ENCODE measurements at regions not wholly inside any gene's neighbourhood (a gene's known extent, or its start where the extent isn't known, plus 50 kb on each side); places are given as distances from the start of the nearest gene placed in this dataset.

DNA sequence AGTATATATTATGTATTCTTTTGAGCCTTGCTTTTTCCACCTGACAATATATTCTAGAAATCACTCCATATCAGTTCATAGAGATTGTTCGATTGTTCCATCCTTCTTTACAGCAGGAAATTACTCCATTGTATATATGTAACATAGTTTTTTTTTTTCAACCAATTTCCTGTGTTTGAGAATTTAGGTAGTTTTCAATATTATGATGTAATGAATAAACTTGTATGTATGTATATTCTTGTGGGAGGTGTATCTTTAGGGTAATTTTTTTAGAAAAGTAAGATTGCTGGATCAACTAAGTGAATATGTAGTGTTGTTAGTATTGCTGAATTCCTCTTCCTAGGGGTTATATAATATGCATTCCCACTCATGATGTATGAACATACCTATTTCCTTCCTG, 165.9 kb upstream of the PITX1 start:
- H3K4me3 ChIP-seq (ENCODE audit: low read depth in 1 of 2, low read length in 2 of 2): no peak overlapping the region
- no peaks in the 10 kb centered on the region for H3K27me3 ChIP-seq (ENCODE audit: control insufficient read depth in 1 of 2, insufficient read depth in 2 of 2, low read length in 2 of 2)
- WGBS, 2 donors: 83 to 85% methylated on average over 1 of the region's 1 CpG
- H3K9me3 ChIP-seq (ENCODE audit: control insufficient read depth in 2 of 2, insufficient read depth in 1 of 2, low read depth in 1 of 2, low read length in 1 of 2): no peaks in the 10 kb centered on the region
- H3K27ac ChIP-seq (ENCODE audit: low read depth in 2 of 2, low read length in 1 of 2): no peak overlapping the region
- no peaks in the 10 kb centered on the region for H3K4me1 ChIP-seq (ENCODE audit: control insufficient read depth in 2 of 2, insufficient read depth in 2 of 2, low read length in 1 of 2)
- H3K36me3 ChIP-seq (ENCODE audit: control insufficient read depth in 2 of 2, insufficient read depth in 2 of 2, low read length in 1 of 2): no peaks in the 10 kb centered on the region

DNA sequence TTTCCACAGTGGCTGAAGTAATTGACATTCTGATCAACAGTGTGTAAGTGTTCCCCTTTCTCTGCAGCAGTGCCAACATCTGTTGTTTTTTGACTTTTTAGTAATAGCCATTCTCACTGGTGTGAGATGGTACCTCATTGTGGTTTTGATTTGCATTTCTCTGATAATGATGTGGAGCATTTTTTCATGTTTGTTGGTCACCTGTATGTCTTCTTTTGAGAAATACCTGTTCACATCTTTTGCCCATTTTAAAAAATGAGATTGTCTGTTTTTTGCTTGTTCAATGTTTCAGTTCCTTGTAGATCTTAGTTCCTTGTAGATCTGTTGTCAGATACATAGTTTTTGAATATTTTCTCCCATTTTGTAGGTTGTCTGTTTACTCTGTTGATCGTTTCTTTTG, 162.5 kb upstream of the PITX1 start:
- Histone ChIP-seq H3K36me3 (ENCODE audit: control insufficient read depth in 2 of 2, insufficient read depth in 2 of 2, low read length in 1 of 2) (no peaks in the 10 kb centered on the region), H3K4me1 (ENCODE audit: control insufficient read depth in 2 of 2, insufficient read depth in 2 of 2, low read length in 1 of 2) (peaks cover 0 to 13% of the 10 kb centered on the region in 2 donors), H3K4me3 (ENCODE audit: low read depth in 1 of 2, low read length in 2 of 2) (no peak overlapping the region), H3K27me3 (ENCODE audit: control insufficient read depth in 1 of 2, insufficient read depth in 2 of 2, low read length in 2 of 2) (no peaks in the 10 kb centered on the region), H3K27ac (ENCODE audit: low read depth in 2 of 2, low read length in 1 of 2) (no peak overlapping the region), H3K9me3 (ENCODE audit: control insufficient read depth in 2 of 2, insufficient read depth in 1 of 2, low read depth in 1 of 2, low read length in 1 of 2) (no peaks in the 10 kb centered on the region)
- WGBS, 2 donors: 60% methylated on average over 1 of the region's 1 CpG

DNA sequence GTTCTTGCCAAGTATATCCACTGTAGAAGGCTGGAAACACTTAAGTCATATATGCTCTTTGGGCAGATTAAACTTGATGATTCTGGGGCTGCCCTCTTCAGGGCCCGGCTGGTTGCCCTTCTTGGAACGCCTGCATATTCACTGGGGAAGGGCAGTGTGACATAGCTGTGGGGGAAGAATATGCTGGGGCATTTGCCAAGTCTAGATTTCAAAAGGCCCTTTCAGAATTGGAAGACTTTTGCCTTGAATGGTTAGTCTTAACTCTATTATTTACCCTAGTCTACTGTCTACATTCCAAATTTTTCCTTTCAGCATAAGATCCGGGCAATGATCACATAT, 161.2 kb upstream of the PITX1 start:
- H3K4me1 ChIP-seq (ENCODE audit: control insufficient read depth in 2 of 2, insufficient read depth in 2 of 2, low read length in 1 of 2): peaks cover 0 to 14% of the 10 kb centered on the region in 2 donors
- peak overlapping the region; percentile 82 to 92 for H3K27ac ChIP-seq (ENCODE audit: low read depth in 2 of 2, low read length in 1 of 2)
- no peaks in the 10 kb centered on the region for H3K36me3 ChIP-seq (ENCODE audit: control insufficient read depth in 2 of 2, insufficient read depth in 2 of 2, low read length in 1 of 2)
- no peak overlapping the region for H3K4me3 ChIP-seq (ENCODE audit: low read depth in 1 of 2, low read length in 2 of 2)
- H3K9me3 ChIP-seq (ENCODE audit: control insufficient read depth in 2 of 2, insufficient read depth in 1 of 2, low read depth in 1 of 2, low read length in 1 of 2): no peaks in the 10 kb centered on the region
- no peaks in the 10 kb centered on the region for H3K27me3 ChIP-seq (ENCODE audit: control insufficient read depth in 1 of 2, insufficient read depth in 2 of 2, low read length in 2 of 2)
- 39 to 48% methylated on average over 3 of the region's 3 CpGs for WGBS, 2 donors

DNA sequence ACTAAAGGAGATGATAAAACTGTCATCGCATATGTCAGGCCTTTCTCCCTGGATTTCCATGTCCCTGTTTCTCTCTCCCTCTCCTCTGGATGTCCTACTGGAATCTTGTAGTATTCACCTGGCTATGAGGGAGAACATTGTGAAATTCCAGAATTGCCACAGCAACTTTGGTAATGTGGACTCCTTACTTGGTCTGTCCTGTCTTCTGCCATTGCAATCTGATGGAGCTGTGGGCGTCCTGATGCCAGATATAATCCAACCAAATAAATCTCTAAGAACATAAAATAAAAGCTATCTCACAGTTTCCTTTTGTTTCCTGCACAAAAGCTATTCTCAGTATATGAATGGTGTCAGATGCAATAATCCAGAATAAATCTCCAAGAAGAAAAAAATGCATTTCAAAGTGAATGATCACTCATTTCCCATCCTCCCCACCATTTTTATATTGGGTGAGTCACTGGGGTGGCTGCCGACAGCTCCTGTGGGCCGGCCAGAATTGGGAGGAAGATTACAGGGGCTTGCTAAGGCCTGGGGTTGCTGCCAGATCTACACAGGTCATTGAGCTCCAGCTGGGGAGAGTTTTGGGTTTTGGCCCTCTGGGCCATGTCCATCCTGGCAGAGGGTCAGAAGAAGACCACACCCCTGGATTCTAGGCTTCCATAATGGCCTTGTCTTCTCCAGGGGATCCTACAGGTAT, 160.7 kb upstream of the PITX1 start:
- Histone ChIP-seq H3K4me1 (ENCODE audit: control insufficient read depth in 2 of 2, insufficient read depth in 2 of 2, low read length in 1 of 2) (peaks cover 0 to 14% of the 10 kb centered on the region in 2 donors), H3K9me3 (ENCODE audit: control insufficient read depth in 2 of 2, insufficient read depth in 1 of 2, low read depth in 1 of 2, low read length in 1 of 2) (no peaks in the 10 kb centered on the region), H3K27me3 (ENCODE audit: control insufficient read depth in 1 of 2, insufficient read depth in 2 of 2, low read length in 2 of 2) (no peaks in the 10 kb centered on the region), H3K27ac (ENCODE audit: low read depth in 2 of 2, low read length in 1 of 2) (peak overlapping the region; percentile 85 to 92), H3K4me3 (ENCODE audit: low read depth in 1 of 2, low read length in 2 of 2) (no peak overlapping the region), H3K36me3 (ENCODE audit: control insufficient read depth in 2 of 2, insufficient read depth in 2 of 2, low read length in 1 of 2) (no peaks in the 10 kb centered on the region)
- 47 to 52% methylated on average over 4 of the region's 4 CpGs for WGBS, 2 donors

DNA sequence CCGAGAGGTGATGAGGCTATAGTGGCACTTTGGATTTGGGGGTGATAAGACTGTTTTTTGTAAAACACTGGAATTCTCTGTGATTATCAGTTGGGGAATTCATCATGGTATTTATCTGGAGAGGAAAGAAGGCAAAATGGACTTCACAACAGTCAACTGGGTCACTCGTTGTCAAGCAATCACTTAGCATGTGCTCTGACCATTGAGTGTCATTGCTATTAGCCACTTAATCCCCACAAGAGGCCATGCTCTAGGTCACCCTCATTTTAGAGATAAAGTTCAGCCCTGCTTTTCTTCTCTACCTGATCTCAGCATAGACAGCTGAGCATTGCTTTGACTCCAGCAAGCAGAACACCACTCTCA, 160.1 kb upstream of the PITX1 start:
- Histone ChIP-seq H3K4me1 (ENCODE audit: control insufficient read depth in 2 of 2, insufficient read depth in 2 of 2, low read length in 1 of 2) (peaks cover 0 to 14% of the 10 kb centered on the region in 2 donors), H3K27ac (ENCODE audit: low read depth in 2 of 2, low read length in 1 of 2) (peak overlapping the region; percentile 80 to 85), H3K4me3 (ENCODE audit: low read depth in 1 of 2, low read length in 2 of 2) (no peak overlapping the region), H3K36me3 (ENCODE audit: control insufficient read depth in 2 of 2, insufficient read depth in 2 of 2, low read length in 1 of 2) (no peaks in the 10 kb centered on the region), H3K9me3 (ENCODE audit: control insufficient read depth in 2 of 2, insufficient read depth in 1 of 2, low read depth in 1 of 2, low read length in 1 of 2) (no peaks in the 10 kb centered on the region), H3K27me3 (ENCODE audit: control insufficient read depth in 1 of 2, insufficient read depth in 2 of 2, low read length in 2 of 2) (no peaks in the 10 kb centered on the region)
- WGBS, 2 donors: 71 to 82% methylated on average over 2 of the region's 2 CpGs

DNA sequence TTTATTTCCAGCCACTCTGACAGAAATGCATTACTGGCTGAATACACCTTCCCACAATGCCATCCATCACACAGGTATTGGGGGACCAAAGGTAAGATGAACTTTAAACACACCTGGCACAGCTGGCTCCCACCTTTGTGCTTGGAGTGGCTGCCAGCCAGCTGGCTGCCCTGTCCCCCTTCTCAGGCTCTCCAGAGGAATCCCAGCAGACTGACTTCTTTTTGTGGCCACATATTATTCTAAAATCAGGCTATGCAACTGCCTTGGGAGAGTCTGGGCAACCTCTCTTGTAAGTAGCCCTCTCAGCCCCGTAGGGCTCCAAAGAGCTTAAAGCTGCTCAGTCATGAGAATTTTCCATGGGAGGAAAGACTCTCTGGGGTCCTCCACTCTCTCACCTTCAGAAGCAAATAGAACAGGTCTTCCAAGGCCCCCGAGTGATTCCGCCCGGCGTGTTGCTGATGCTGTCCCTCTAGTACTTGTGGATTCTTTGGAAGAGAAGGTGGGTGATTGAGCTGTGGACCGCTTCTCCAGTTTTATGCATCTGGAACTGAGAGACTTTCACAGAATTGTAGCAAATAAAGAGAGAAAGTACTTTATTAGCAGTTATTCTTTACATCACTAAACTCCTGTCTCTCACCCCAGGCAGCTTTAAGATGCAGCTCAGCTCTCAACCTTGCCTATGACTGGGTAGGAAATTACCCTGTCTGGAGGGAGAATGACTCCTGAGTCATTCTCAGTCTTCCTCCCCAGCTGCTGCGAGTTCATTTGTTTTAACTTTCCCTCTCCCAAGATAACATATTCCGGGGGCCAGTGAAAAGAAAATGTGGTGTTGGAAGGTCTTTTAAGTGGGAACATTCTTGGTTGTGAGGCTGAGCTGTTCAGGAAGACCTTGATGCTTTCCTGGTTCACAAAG, 159.4 kb upstream of the PITX1 start:
- Histone ChIP-seq H3K27ac (ENCODE audit: low read depth in 2 of 2, low read length in 1 of 2) (peak overlapping the region; percentile 80 to 85), H3K4me1 (ENCODE audit: control insufficient read depth in 2 of 2, insufficient read depth in 2 of 2, low read length in 1 of 2) (peaks cover 0 to 14% of the 10 kb centered on the region in 2 donors), H3K36me3 (ENCODE audit: control insufficient read depth in 2 of 2, insufficient read depth in 2 of 2, low read length in 1 of 2) (no peaks in the 10 kb centered on the region), H3K9me3 (ENCODE audit: control insufficient read depth in 2 of 2, insufficient read depth in 1 of 2, low read depth in 1 of 2, low read length in 1 of 2) (no peaks in the 10 kb centered on the region), H3K27me3 (ENCODE audit: control insufficient read depth in 1 of 2, insufficient read depth in 2 of 2, low read length in 2 of 2) (no peaks in the 10 kb centered on the region), H3K4me3 (ENCODE audit: low read depth in 1 of 2, low read length in 2 of 2) (no peak overlapping the region)
- WGBS, 2 donors: 64 to 69% methylated on average over 8 of the region's 8 CpGs

DNA sequence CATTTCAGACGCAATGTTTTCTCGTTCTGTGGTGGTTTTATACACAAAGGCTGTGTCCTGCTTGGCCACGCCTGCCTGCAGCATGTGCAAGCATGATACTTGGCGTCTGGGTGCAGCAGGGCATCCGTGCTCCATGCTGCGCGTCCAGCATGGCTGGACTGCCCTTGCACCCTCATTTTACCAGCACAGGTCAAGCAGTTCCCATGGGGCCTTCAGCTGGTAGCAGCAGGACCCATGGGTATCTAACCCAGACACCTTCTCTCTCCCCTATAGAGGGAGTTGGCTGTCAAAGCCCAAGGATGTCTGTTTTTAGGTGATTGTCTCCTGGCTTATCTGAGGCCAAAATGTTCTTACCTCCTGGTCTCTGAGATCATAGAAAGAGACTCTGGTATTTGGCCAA, 158.3 kb upstream of the PITX1 start:
- H3K4me3 ChIP-seq (ENCODE audit: low read depth in 1 of 2, low read length in 2 of 2): no peak overlapping the region
- H3K27me3 ChIP-seq (ENCODE audit: control insufficient read depth in 1 of 2, insufficient read depth in 2 of 2, low read length in 2 of 2): no peaks in the 10 kb centered on the region
- H3K9me3 ChIP-seq (ENCODE audit: control insufficient read depth in 2 of 2, insufficient read depth in 1 of 2, low read depth in 1 of 2, low read length in 1 of 2): no peaks in the 10 kb centered on the region
- H3K36me3 ChIP-seq (ENCODE audit: control insufficient read depth in 2 of 2, insufficient read depth in 2 of 2, low read length in 1 of 2): no peaks in the 10 kb centered on the region
- H3K4me1 ChIP-seq (ENCODE audit: control insufficient read depth in 2 of 2, insufficient read depth in 2 of 2, low read length in 1 of 2): peaks cover 0 to 14% of the 10 kb centered on the region in 2 donors
- H3K27ac ChIP-seq (ENCODE audit: low read depth in 2 of 2, low read length in 1 of 2): peak overlapping the region; percentile 85 to 95
- 44 to 59% methylated on average over 7 of the region's 7 CpGs for WGBS, 2 donors

DNA sequence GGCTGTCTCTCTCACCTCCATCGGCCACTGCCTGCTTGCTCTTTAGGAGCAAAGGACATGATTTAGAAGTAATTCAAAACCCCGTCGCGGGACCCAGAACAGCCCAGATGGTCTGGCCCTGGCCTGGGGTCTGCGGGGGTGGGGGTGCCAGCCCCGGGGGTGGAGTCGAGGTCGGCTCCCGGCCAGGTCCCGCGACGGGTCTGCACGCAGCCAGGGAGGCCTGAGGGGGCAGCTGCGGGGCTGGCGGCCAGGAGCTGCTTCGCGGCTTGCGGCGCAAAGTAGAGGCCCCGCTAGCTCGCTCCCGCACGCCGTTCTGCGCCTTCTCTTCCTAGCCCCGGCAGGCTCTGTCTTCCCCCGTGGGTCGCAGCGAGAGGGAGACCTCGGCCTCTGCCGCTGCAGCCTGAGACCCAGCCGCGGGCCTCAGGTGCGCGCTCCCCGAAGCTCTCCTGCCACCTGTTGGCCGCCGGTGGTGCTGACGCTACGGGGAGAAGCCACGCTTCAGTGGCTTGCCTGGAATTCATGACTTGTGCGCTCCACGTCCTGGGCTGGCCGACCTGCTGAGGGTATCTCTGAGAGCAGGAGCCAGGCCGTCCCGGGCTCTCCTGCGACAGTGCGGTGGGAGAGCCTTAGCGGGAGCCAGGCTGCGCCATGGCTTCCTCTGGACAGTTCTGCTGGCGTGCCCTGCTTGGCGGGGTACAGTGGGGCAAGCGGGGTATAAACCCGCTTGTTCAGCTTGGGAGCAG, 157.2 kb upstream of the PITX1 start:
- Histone ChIP-seq H3K36me3 (ENCODE audit: control insufficient read depth in 2 of 2, insufficient read depth in 2 of 2, low read length in 1 of 2) (no peaks in the 10 kb centered on the region), H3K27me3 (ENCODE audit: control insufficient read depth in 1 of 2, insufficient read depth in 2 of 2, low read length in 2 of 2) (no peaks in the 10 kb centered on the region), H3K9me3 (ENCODE audit: control insufficient read depth in 2 of 2, insufficient read depth in 1 of 2, low read depth in 1 of 2, low read length in 1 of 2) (no peaks in the 10 kb centered on the region), H3K27ac (ENCODE audit: low read depth in 2 of 2, low read length in 1 of 2) (peak overlapping the region; percentile 94 to 95), H3K4me3 (ENCODE audit: low read depth in 1 of 2, low read length in 2 of 2) (peak overlapping the region; percentile 46 to 61), H3K4me1 (ENCODE audit: control insufficient read depth in 2 of 2, insufficient read depth in 2 of 2, low read length in 1 of 2) (peaks cover 0 to 14% of the 10 kb centered on the region in 2 donors)
- WGBS, 2 donors: 7 to 10% methylated on average over 54 of the region's 54 CpGs

DNA sequence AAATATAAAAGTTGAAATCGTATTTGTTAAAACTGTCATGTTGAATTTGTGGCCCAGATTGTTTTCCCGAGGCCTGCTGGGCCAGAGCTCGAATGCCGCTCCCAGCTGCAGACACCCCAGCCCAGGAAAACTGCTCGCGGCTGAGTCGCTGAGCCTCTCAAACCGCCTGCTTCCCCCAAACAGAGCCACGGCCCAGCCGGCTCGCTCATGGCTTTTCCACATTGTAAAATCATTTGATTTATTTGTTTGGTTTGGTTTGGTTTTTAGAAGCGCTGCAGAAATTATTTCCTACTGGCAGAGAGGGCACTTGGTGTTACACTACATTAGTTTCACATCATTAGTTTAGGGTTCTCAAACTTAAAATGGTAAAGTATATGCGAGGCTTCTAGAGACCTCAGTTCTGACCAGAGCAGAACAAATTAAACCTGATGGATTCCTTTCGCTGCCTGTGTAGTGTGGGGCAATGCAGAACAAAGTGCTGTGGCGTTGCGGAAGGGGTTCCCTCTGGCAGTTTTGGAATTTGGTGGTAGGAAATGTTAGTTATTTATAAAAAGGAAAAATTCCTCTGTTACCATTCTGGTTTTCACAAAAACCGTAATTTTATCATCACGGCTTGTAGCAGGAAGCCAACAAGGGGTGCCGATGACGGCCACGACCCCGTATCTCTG, 156.5 kb upstream of the PITX1 start:
- Histone ChIP-seq H3K36me3 (ENCODE audit: control insufficient read depth in 2 of 2, insufficient read depth in 2 of 2, low read length in 1 of 2) (no peaks in the 10 kb centered on the region), H3K4me1 (ENCODE audit: control insufficient read depth in 2 of 2, insufficient read depth in 2 of 2, low read length in 1 of 2) (peaks cover 0 to 16% of the 10 kb centered on the region in 2 donors), H3K4me3 (ENCODE audit: low read depth in 1 of 2, low read length in 2 of 2) (peak overlapping the region; percentile 46 to 61), H3K9me3 (ENCODE audit: control insufficient read depth in 2 of 2, insufficient read depth in 1 of 2, low read depth in 1 of 2, low read length in 1 of 2) (no peaks in the 10 kb centered on the region), H3K27ac (ENCODE audit: low read depth in 2 of 2, low read length in 1 of 2) (peak overlapping the region; percentile 94 to 95), H3K27me3 (ENCODE audit: control insufficient read depth in 1 of 2, insufficient read depth in 2 of 2, low read length in 2 of 2) (no peaks in the 10 kb centered on the region)
- 36 to 46% methylated on average over 22 of the region's 22 CpGs for WGBS, 2 donors

Measured in esophagus (tissue), 2 donors.